ENCODE measurements at regions not wholly inside any gene's neighbourhood (a gene's known extent, or its start where the extent isn't known, plus 50 kb on each side); places are given as distances from the start of the nearest gene placed in this dataset.

- ChIA-PET POLR2A (no interaction called here), CTCF (interaction anchor here (0.6 kb wide), 1 partner anchor 164 kb away, joined by 3 read pairs; no protein-coding TSS in a partner anchor)
- no peak for DNase-seq (ENCODE audit: low read depth, low spot score)
- no peak overlapping the region for H3K4me3 ChIP-seq (ENCODE audit: low read depth, low read length)
- TF ChIP-seq CTCF (IDR thresholded peaks at IDR 0.05; ENCODE audit: insufficient read depth, low read length, missing control alignments), result no peak
These were observed 58.2 kb upstream of the GPRIN3 start for GRCh38 chr4:89365776-89366175.

- DNase-seq (ENCODE audit: low read depth, low spot score), result no peak
- ChIA-PET POLR2A (no interaction called here), CTCF (no interaction called here)
- H3K4me3 ChIP-seq (ENCODE audit: low read depth, low read length), result no peak overlapping the region
- TF ChIP-seq CTCF (IDR thresholded peaks at IDR 0.05; ENCODE audit: insufficient read depth, low read length, missing control alignments), result no peak
These were observed 57.8 kb upstream of the GPRIN3 start for GRCh38 chr4:89365375-89365774.

- CTCF ChIA-PET, result no interaction called here
- DNase-seq (ENCODE audit: low read depth, low spot score), result no peak
- TF ChIP-seq CTCF (IDR thresholded peaks at IDR 0.05; ENCODE audit: insufficient read depth, low read length, missing control alignments), result no peak
- POLR2A ChIA-PET, result no interaction called here
- no peak overlapping the region for H3K4me3 ChIP-seq (ENCODE audit: low read depth, low read length)
These were observed 56.9 kb upstream of the GPRIN3 start for GRCh38 chr4:89364541-89364940.

- H3K4me3 ChIP-seq (ENCODE audit: low read depth, low read length), result no peak overlapping the region
- TF ChIP-seq CTCF (IDR thresholded peaks at IDR 0.05; ENCODE audit: insufficient read depth, low read length, missing control alignments), result no peak
- ChIA-PET POLR2A (no interaction called here), CTCF (no interaction called here)
- DNase-seq (ENCODE audit: low read depth, low spot score), result no peak
These were observed 56.2 kb upstream of the GPRIN3 start for GRCh38 chr4:89363786-89364185.

- ChIA-PET CTCF (no interaction called here), POLR2A (no interaction called here)
- no peak overlapping the region for H3K4me3 ChIP-seq (ENCODE audit: low read depth, low read length)
- no peak for DNase-seq (ENCODE audit: low read depth, low spot score)
- TF ChIP-seq CTCF (IDR thresholded peaks at IDR 0.05; ENCODE audit: insufficient read depth, low read length, missing control alignments), result no peak
These were observed 51.5 kb upstream of the GPRIN3 start for GRCh38 chr4:89358935-89359638.

GRCh38 chr4:89357787-89358186 is 50.2 kb upstream of the GPRIN3 start:
- DNase-seq (ENCODE audit: low read depth, low spot score), result no peak
- TF ChIP-seq CTCF (IDR thresholded peaks at IDR 0.05; ENCODE audit: insufficient read depth, low read length, missing control alignments), result no peak
- CTCF ChIA-PET, result no interaction called here
- H3K4me3 ChIP-seq (ENCODE audit: low read depth, low read length), result no peak overlapping the region
- POLR2A ChIA-PET, result no interaction called here

Measured in AG04449 (cell line).